ENCODE measurements at regions not wholly inside any gene's neighbourhood (a gene's known extent, or its start where the extent isn't known, plus 50 kb on each side); places are given as distances from the start of the nearest gene placed in this dataset.

GRCh38 chr18:67232406-67232805 lies 284.1 kb downstream of the DSEL start:
- TF ChIP-seq CTCF (conservative IDR thresholded peaks at IDR 0.05 in 1 of 2, IDR thresholded peaks at IDR 0.05 in 1 of 2; ENCODE audit: extremely low read depth in 1 of 2, insufficient read depth in 1 of 2, low read depth in 1 of 2, low read length in 2 of 2) (no peak), EZH2 (IDR thresholded peaks at IDR 0.05; ENCODE audit: borderline replicate concordance, low read length) (no peak)

All from mammary epithelial cell (primary cell).